NCI-H82 treated with DMSO at 0.1 percent for 48 hours (cell line): ENCODE measurements at regions not wholly inside any gene's neighbourhood (a gene's known extent, or its start where the extent isn't known, plus 50 kb on each side); places are given as distances from the start of the nearest gene placed in this dataset.

Experiments
- DNase-seq: peaks from one replicate; lab custom pipeline; 2025; ENCODE audit not compliant: unreplicated experiment; lab: John Stamatoyannopoulos, UW

- DNase-seq: no peak
Measured at GRCh38 chr7:24469118-24469517, 104.1 kb upstream of the PALS2 start.

DNA sequence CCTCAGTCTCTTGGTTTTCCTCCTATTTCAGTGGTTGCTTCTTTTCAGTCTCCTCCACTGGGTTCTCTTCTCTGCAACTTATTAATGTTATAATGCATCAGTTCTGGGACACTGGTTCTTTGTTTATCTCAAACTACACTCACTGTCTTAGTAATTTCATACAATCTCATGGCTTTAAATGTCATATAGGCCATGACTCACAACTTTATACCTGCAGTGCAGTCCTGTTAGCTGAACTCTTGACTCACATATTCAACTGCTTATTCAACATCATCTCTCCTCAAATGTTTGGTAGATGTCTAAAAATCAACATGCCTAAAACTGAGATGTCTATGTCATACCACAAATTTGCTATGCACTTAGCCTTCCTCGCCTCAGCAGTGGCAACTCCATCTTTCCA lies 101.2 kb upstream of the PALS2 start:
- DNase-seq: no peak

GRCh38 chr7:24475166-24475961 lies 97.9 kb upstream of the PALS2 start:
- no peak for DNase-seq

- no peak for DNase-seq
Measured at GRCh38 chr7:24476227-24476626, 97.0 kb upstream of the PALS2 start.

GRCh38 chr7:24477398-24478136 lies 95.7 kb upstream of the PALS2 start:
- DNase-seq: no peak

- DNase-seq: no peak
Measured at GRCh38 chr7:24478137-24478655, 95.1 kb upstream of the PALS2 start.

DNA sequence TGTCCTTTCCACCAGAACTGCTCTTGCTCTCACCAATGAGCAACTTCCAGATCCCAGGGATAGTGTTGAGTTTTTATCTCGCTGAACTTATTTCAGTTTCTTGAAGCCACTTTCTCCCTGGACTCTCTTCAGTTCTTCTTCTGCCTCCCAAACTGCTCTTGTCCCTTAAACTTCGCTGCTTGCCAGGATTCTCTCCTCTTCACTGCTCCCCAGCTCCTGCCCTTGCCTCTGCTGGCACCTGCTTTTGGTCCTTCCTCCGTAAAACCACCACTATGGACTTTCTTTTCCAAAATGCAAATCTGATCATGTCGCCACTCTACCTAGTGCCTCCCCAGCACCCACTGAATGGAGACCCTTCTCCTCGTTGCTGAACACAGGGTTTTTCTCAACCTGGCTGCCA lies 92.8 kb upstream of the PALS2 start:
- no peak for DNase-seq

GRCh38 chr7:24483804-24484203 lies 89.4 kb upstream of the PALS2 start:
- no peak for DNase-seq

DNA sequence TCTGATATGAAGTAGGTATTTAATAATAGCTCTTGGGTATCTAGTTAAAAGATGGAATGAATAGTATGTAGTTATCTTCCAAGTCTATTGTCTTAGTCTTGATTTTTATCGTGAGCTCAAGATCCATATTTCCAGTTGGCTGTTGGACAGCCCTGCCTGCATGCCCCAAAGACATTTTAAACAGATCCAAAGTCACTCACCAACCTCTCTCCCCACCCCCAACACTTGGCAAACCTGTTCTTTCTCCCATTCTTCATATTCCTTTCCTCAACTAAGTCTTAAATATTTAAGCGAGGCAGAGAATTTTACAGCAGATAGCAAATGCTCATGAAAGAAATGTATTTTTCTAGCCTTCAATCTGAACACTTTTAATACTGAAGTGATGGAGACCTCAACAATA lies 80.7 kb upstream of the PALS2 start:
- DNase-seq: no peak

DNA sequence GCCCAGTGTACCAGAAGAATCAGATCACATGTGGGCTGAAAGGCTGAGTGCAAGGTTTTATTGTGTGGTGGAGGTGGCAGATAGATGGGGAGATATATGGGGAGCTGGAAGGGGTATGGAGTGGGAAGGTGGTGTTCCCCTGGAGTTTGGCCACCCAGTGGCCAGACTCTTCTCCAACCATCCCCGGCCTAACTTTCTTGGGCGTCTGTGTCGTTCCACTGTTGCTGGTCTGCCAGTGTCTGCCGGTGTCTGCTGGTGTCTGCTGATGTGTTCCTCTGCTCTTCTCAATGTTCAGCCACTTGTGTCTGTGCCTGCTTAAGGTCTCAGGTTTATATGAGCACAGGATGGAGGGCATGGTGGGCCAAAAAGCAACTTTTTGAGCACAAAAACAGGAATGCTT lies 78.4 kb upstream of the PALS2 start:
- no peak for DNase-seq

GRCh38 chr7:24496036-24496435 lies 77.2 kb upstream of the PALS2 start:
- DNase-seq: no peak

DNA sequence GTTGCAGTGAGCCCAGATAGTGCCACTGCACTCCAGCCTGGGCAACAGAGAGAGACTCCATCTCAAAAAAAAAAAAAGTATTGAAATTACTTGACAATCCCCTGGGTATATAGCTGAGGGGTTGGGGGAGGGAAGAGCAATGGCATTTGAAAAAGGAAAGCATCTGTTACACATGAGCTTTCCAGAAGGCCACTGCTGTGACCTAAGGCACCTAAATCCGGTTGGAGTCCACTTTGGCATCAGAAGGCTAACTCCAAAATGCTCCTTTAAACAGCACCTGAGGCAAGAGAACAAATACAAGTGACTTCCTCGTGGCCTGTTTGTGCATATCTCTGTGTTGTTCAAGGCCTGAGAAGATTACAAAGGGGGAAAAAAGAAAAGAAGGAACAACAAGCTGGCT lies 74.8 kb upstream of the PALS2 start:
- DNase-seq: no peak

GRCh38 chr7:24499871-24500270 lies 73.4 kb upstream of the PALS2 start:
- DNase-seq: no peak

DNA sequence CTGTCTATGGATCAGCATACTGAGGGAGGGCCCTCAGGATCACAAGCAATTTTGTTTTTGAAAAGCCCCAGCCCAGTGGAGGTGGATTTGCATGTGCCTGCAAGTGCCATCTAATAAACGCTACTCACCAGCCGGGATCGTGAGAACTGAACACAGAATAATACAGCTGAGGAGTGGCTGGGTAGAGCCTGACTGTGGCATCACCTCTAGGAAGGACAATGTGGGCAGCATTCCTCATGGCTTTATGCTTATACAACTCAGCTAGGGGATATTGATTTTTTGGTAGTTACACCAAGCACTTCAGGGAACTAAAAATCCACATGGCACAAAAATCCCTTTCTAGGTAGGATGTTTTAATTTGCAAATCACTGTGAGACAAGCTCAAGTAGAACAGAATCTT lies 72.7 kb upstream of the PALS2 start:
- no peak for DNase-seq

- no peak for DNase-seq
Measured at GRCh38 chr7:24501009-24501408, 72.2 kb upstream of the PALS2 start.

- no peak for DNase-seq
Measured at GRCh38 chr7:24501443-24502134, 71.7 kb upstream of the PALS2 start.

GRCh38 chr7:24502135-24502488 lies 71.1 kb upstream of the PALS2 start:
- DNase-seq: no peak

DNA sequence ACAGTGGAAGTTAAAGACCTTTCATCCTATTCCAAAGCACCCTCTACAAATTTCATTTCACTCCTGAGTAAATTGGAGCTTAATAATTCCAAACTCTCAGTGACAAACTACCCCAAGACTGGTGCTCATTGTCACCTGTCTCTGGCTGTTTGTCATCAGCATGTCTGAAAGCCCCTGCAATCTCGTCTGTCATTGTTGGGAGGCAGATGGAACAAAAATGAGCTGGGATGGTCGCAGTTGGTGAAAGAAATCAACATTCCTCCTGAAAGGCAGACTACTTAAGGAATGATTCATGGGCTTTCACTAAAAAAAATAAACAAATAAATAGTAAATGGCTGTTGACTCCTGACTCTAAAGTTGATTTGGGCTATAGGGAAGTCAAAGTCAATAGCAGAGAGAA lies 69.7 kb upstream of the PALS2 start:
- no peak for DNase-seq

DNA sequence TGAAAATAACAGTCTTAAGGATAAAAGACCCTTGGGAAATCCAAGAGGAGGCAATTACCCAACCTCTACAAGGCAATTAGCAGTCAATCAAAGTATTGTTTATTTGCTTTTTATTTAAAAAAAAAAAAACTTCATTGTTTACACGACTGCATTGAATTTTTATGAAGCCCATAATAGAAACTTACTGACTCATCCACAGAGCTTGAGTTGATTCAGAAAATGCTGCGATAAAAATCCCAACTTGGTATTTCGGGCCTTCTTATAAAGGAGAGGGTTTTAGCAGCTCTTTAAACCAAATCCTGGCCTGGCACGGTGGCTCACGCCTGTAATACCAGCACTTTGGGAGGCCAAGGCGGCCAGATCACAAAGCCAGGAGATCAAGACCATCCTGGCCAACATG lies 69.2 kb upstream of the PALS2 start:
- DNase-seq: no peak

DNA sequence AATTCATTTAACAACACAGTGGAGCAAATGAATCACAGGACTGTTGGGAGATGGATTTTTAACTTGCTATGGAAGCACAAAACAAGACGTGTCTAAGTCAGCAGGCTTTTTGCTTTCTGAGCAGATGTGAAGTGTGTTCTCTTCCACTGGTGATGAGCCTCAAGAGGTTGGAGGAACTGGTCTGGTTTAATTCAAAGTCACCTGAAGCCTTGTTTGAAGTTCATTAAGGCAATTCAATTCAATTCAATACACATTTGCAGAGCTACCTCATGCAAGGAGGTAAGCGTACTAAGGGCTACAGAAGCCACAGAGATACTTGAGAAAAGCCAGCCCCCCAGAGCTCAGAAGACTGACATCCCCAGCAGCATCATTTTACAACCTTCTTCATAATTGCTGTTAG lies 68.4 kb upstream of the PALS2 start:
- DNase-seq: no peak

- no peak for DNase-seq
Measured at GRCh38 chr7:24505968-24506367, 67.3 kb upstream of the PALS2 start.

DNA sequence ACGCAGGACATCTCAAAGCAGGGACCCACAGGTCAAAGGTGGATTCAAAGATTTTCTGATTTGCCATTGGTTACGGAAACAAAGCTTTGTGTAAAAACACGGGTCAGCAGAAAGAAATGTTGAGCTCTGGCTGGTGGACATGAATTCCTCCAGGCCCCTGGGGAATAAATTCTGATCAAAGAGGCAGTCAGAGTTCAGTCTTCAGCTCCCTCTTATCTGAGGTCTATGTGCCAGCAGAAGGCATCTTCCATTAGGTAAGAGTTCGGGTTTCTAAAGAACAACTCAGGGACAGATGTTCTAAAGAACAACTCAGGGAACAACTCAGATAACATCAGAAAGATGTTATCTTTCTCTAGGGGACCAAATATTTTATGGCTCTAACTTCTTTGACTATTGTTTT lies 64.9 kb upstream of the PALS2 start:
- DNase-seq: no peak
